KMS-11 (cell line): ENCODE measurements at regions not wholly inside any gene's neighbourhood (a gene's known extent, or its start where the extent isn't known, plus 50 kb on each side); places are given as distances from the start of the nearest gene placed in this dataset.

Experiments used
- H2AFZ ChIP-seq: fragments of 200-600 bp; sonication (generic); 2 replicates; pipeline ENCODE4 v1.6.1; 2016; ENCODE audit warnings: antibody characterized with exemption, mixed run types, low read depth
- H3K27ac ChIP-seq: fragments of 200-600 bp; sonication (generic); 2 replicates; pipeline ENCODE4 v1.6.1; 2016; ENCODE audit warnings: mild to moderate bottlenecking, mixed run types
- H3K27me3 ChIP-seq: fragments of 200-600 bp; sonication (generic); 2 replicates; pipeline ENCODE4 v1.6.1; 2017; ENCODE audit warnings: mild to moderate bottlenecking, low read depth, mixed run types, moderate library complexity; ENCODE audit not compliant: insufficient read depth
- H3K36me3 ChIP-seq: fragments of 200-600 bp; sonication (generic); 2 replicates; pipeline ENCODE4 v1.6.1; 2017; ENCODE audit warnings: mild to moderate bottlenecking, mixed run types; ENCODE audit not compliant: insufficient read depth
- H3K4me1 ChIP-seq: fragments of 200-600 bp; sonication (generic); 2 replicates; pipeline ENCODE4 v1.6.1; 2016; ENCODE audit warnings: mild to moderate bottlenecking, low read depth, mixed run types; ENCODE audit not compliant: poor library complexity, severe bottlenecking
- H3K4me2 ChIP-seq: fragments of 200-600 bp; sonication (generic); 2 replicates; pipeline ENCODE4 v1.7.0; 2016; ENCODE audit warnings: mild to moderate bottlenecking, mixed run types
- H3K4me3 ChIP-seq: fragments of 200-600 bp; sonication (generic); IDR thresholded peaks from 2 replicates; pipeline ENCODE4 v1.6.1; 2017; ENCODE audit warnings: low read depth, low read length, mixed read lengths; ENCODE audit not compliant: insufficient read depth
- H3K79me2 ChIP-seq: fragments of 200-600 bp; sonication (generic); 2 replicates; pipeline ENCODE4 v1.6.1; 2016; ENCODE audit warnings: low read depth, mixed run types; ENCODE audit not compliant: insufficient read depth
- H3K9ac ChIP-seq: fragments of 200-600 bp; sonication (generic); 2 replicates; pipeline ENCODE4 v1.6.1; 2016; ENCODE audit warnings: mild to moderate bottlenecking, mixed run types
- H4K20me1 ChIP-seq: fragments of 200-600 bp; sonication (generic); 2 replicates; pipeline ENCODE4 v1.6.1; 2016; ENCODE audit warnings: mild to moderate bottlenecking, mixed run types; ENCODE audit not compliant: insufficient read depth
- CTCF ChIP-seq: fragments of 200-600 bp; sonication (generic); conservative IDR thresholded peaks from 2 replicates; pipeline ENCODE4 v1.6.1; 2017; ENCODE audit warnings: low read depth, mild to moderate bottlenecking, antibody characterized with exemption, low read length, moderate library complexity, mixed read lengths

- Histone ChIP-seq H3K4me3 (no peak overlapping the region), H3K9ac (no peak overlapping the region), H4K20me1 (no peaks in the 10 kb centered on the region), H3K4me2 (no peak overlapping the region), H3K4me1 (no peaks in the 10 kb centered on the region), H3K79me2 (no peaks in the 10 kb centered on the region), H3K36me3 (no peaks in the 10 kb centered on the region), H3K27ac (no peak overlapping the region), H3K27me3 (peaks cover 19% of the 10 kb centered on the region; the same call in 1 of the 2 replicates), H2AFZ (no peak overlapping the region)
- TF ChIP-seq CTCF: no peak
These were observed 140.9 kb downstream of the DLL1 start for GRCh38 chr6:170149681-170150589.

GRCh38 chr6:170148709-170149470 is 142.0 kb downstream of the DLL1 start:
- H2AFZ ChIP-seq: no peak overlapping the region
- H3K27me3 ChIP-seq: peaks cover 19% of the 10 kb centered on the region; the same call in 1 of the 2 replicates
- no peak overlapping the region for H3K9ac ChIP-seq
- no peak overlapping the region for H3K27ac ChIP-seq
- H3K4me2 ChIP-seq: no peak overlapping the region
- H3K4me1 ChIP-seq: no peaks in the 10 kb centered on the region
- H3K79me2 ChIP-seq: no peaks in the 10 kb centered on the region
- no peaks in the 10 kb centered on the region for H4K20me1 ChIP-seq
- no peak for TF ChIP-seq CTCF
- H3K4me3 ChIP-seq: no peak overlapping the region
- H3K36me3 ChIP-seq: no peaks in the 10 kb centered on the region

GRCh38 chr6:170147832-170148708 is 142.8 kb downstream of the DLL1 start:
- no peak overlapping the region for H3K9ac ChIP-seq
- no peak overlapping the region for H3K27ac ChIP-seq
- H4K20me1 ChIP-seq: no peaks in the 10 kb centered on the region
- no peak overlapping the region for H3K4me3 ChIP-seq
- TF ChIP-seq CTCF: no peak
- no peaks in the 10 kb centered on the region for H3K36me3 ChIP-seq
- no peak overlapping the region for H2AFZ ChIP-seq
- peaks cover 19% of the 10 kb centered on the region; the same call in 1 of the 2 replicates for H3K27me3 ChIP-seq
- no peaks in the 10 kb centered on the region for H3K79me2 ChIP-seq
- no peaks in the 10 kb centered on the region for H3K4me1 ChIP-seq
- H3K4me2 ChIP-seq: no peak overlapping the region
